ENCODE measurements at regions not wholly inside any gene's neighbourhood (a gene's known extent, or its start where the extent isn't known, plus 50 kb on each side); places are given as distances from the start of the nearest gene placed in this dataset.

DNA sequence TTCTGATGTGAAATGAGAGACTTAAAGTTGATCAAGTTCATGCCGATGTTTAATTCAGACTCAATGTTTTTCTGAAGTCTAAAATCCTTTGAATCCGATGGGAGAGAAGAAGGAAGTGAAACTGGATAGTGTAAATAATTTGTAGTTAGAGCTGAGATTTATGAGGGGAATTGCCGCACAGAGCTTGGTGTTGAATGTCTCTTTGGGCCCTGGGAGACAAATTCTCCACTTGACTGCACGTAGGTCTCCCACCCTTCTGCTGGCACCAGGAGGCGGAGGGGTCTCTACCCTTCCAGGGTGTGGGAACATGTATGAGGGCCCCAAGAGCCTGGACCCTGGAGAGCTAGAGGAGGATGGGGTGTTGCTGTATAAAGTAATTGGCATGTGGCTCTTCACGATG, 140.8 kb upstream of the SERP2 start:
- no peak overlapping the region for H3K9ac ChIP-seq (ENCODE audit: low read length)
- no peak overlapping the region for H3K27ac ChIP-seq (ENCODE audit: low read length)
- no peak overlapping the region for H3K4me2 ChIP-seq (ENCODE audit: low read depth, low read length, poor library complexity, severe bottlenecking)
- H3K36me3 ChIP-seq (ENCODE audit: insufficient read depth, low read length), result no peaks in the 10 kb centered on the region
- H3K9me3 ChIP-seq (ENCODE audit: low read length), result no peaks in the 10 kb centered on the region
- DNase-seq, result no peak
- no peaks in the 10 kb centered on the region for H3K79me2 ChIP-seq (ENCODE audit: low read length)
- H3K27me3 ChIP-seq (ENCODE audit: low read length), result 0 out of 2 replicates have a peak, but pooled peaks cover 2% of the 10 kb centered on the region
- H3K4me1 ChIP-seq (ENCODE audit: low read length), result no peaks in the 10 kb centered on the region
- H4K20me1 ChIP-seq (ENCODE audit: insufficient read depth, low read depth, low read length), result no peaks in the 10 kb centered on the region
- H2AFZ ChIP-seq (ENCODE audit: low read length), result no peak overlapping the region
- H3K4me3 ChIP-seq (ENCODE audit: low read length), result no peak overlapping the region
- H3K9me2 ChIP-seq (replicated peaks; ENCODE audit: insufficient read depth, low read length), result no peaks in the 10 kb centered on the region

DNA sequence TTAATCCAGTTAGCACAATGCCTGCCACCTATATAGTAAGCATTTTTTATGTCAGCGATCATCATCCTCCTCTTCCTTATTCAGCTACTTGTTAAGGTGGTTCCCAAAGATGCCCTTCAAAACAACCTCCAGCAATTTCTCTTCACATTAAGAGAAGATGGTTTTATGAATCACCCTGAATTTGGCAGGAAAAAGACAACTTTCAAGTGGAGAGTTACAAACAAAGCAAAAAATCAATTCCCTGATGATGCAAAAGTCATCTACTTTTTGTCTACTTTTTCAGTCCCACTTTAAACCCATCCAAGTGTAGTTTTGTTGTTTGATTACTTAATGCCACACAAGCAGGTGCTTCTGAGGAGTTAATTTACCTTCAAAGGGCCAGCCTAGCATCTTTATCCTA, 139.1 kb upstream of the SERP2 start:
- Histone ChIP-seq H3K9me2 (replicated peaks; ENCODE audit: insufficient read depth, low read length) (no peaks in the 10 kb centered on the region), H3K4me2 (ENCODE audit: low read depth, low read length, poor library complexity, severe bottlenecking) (no peak overlapping the region), H3K79me2 (ENCODE audit: low read length) (no peaks in the 10 kb centered on the region), H3K27ac (ENCODE audit: low read length) (no peak overlapping the region), H3K36me3 (ENCODE audit: insufficient read depth, low read length) (no peaks in the 10 kb centered on the region), H4K20me1 (ENCODE audit: insufficient read depth, low read depth, low read length) (no peaks in the 10 kb centered on the region), H3K4me3 (ENCODE audit: low read length) (no peak overlapping the region), H3K9me3 (ENCODE audit: low read length) (no peaks in the 10 kb centered on the region), H3K4me1 (ENCODE audit: low read length) (no peaks in the 10 kb centered on the region), H2AFZ (ENCODE audit: low read length) (no peak overlapping the region), H3K9ac (ENCODE audit: low read length) (no peak overlapping the region), H3K27me3 (ENCODE audit: low read length) (no peaks in the 10 kb centered on the region)
- DNase-seq, result no peak

DNA sequence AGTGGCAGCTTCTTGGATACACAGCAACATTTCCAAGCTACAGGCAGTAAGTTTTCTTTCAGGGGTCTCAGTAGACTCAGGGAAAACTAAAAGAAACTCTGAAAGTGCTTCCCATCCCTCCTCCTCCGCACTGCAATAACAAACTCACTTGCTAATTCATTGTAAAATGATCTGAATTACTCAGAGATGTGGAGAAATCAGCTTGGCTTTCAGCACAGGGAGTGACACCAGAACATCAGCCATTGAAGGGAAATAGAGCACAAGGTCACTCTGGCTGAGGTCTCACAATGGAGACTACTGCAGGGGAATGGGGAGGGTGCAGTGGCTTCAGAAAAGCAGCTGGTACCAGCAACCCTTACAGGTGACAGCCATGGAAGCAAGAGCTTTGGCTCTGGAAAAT, 137.3 kb upstream of the SERP2 start:
- no peak overlapping the region for H2AFZ ChIP-seq (ENCODE audit: low read length)
- no peaks in the 10 kb centered on the region for H3K27me3 ChIP-seq (ENCODE audit: low read length)
- H3K9me2 ChIP-seq (replicated peaks; ENCODE audit: insufficient read depth, low read length), result no peaks in the 10 kb centered on the region
- H3K4me2 ChIP-seq (ENCODE audit: low read depth, low read length, poor library complexity, severe bottlenecking), result no peak overlapping the region
- no peaks in the 10 kb centered on the region for H3K36me3 ChIP-seq (ENCODE audit: insufficient read depth, low read length)
- no peaks in the 10 kb centered on the region for H3K4me1 ChIP-seq (ENCODE audit: low read length)
- no peak overlapping the region for H3K9ac ChIP-seq (ENCODE audit: low read length)
- H4K20me1 ChIP-seq (ENCODE audit: insufficient read depth, low read depth, low read length), result no peaks in the 10 kb centered on the region
- no peak overlapping the region for H3K27ac ChIP-seq (ENCODE audit: low read length)
- no peak for DNase-seq
- no peaks in the 10 kb centered on the region for H3K9me3 ChIP-seq (ENCODE audit: low read length)
- no peak overlapping the region for H3K4me3 ChIP-seq (ENCODE audit: low read length)
- no peaks in the 10 kb centered on the region for H3K79me2 ChIP-seq (ENCODE audit: low read length)

DNA sequence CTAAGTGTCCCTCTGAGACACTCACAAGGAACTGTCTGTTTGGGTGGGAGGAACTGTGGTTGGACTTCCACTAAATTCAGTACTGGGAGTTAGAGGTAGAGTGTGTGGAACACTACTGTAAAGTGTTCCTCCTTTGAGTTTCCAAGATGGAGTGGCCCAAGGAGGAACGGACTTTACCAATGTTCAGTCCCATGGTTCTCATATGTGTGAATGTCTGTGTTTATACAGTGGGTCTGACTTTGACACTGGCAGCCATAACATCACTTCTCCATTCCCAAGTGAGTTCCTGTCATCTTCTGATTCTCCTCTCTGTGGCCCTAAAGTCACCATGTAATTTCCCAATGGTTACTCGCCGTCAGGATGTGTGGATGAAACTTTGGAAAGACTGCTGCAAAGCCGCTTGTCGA, 136.8 kb upstream of the SERP2 start:
- Histone ChIP-seq H3K9me2 (replicated peaks; ENCODE audit: insufficient read depth, low read length) (no peaks in the 10 kb centered on the region), H3K27ac (ENCODE audit: low read length) (no peak overlapping the region), H3K9me3 (ENCODE audit: low read length) (no peaks in the 10 kb centered on the region), H3K4me2 (ENCODE audit: low read depth, low read length, poor library complexity, severe bottlenecking) (no peak overlapping the region), H3K4me1 (ENCODE audit: low read length) (no peaks in the 10 kb centered on the region), H4K20me1 (ENCODE audit: insufficient read depth, low read depth, low read length) (no peaks in the 10 kb centered on the region), H3K27me3 (ENCODE audit: low read length) (no peaks in the 10 kb centered on the region), H3K79me2 (ENCODE audit: low read length) (no peaks in the 10 kb centered on the region), H2AFZ (ENCODE audit: low read length) (no peak overlapping the region), H3K36me3 (ENCODE audit: insufficient read depth, low read length) (no peaks in the 10 kb centered on the region), H3K9ac (ENCODE audit: low read length) (no peak overlapping the region), H3K4me3 (ENCODE audit: low read length) (no peak overlapping the region)
- DNase-seq, result no peak

DNA sequence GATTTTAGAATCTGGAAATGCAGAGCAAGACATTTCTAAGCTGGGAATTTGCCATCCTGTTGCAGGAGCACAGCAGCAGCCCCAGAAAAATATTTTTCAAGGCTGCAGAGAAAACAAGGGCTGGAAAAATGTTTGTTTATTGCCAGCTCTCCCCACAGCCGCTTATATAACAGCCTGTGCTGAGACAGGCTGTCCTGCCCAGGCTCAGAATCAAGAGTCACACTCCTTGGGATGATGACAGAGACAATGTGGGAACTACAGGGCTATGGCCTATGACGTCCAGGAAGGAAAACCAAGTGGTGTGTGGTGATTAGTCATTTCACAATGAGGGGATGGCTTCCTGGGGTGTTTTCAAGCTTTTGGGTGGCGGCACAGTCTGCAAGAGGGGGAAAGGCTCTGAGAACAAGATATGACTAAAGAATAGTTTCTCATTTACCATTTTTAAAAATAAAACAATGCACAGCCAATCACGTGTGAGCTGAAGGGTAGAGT, 136.3 kb upstream of the SERP2 start:
- H3K9me3 ChIP-seq (ENCODE audit: low read length), result no peaks in the 10 kb centered on the region
- no peak overlapping the region for H3K27ac ChIP-seq (ENCODE audit: low read length)
- no peak overlapping the region for H3K9ac ChIP-seq (ENCODE audit: low read length)
- no peak overlapping the region for H3K4me3 ChIP-seq (ENCODE audit: low read length)
- no peaks in the 10 kb centered on the region for H3K79me2 ChIP-seq (ENCODE audit: low read length)
- H4K20me1 ChIP-seq (ENCODE audit: insufficient read depth, low read depth, low read length), result no peaks in the 10 kb centered on the region
- H3K27me3 ChIP-seq (ENCODE audit: low read length), result no peaks in the 10 kb centered on the region
- no peak overlapping the region for H3K4me2 ChIP-seq (ENCODE audit: low read depth, low read length, poor library complexity, severe bottlenecking)
- H2AFZ ChIP-seq (ENCODE audit: low read length), result no peak overlapping the region
- H3K4me1 ChIP-seq (ENCODE audit: low read length), result no peaks in the 10 kb centered on the region
- H3K36me3 ChIP-seq (ENCODE audit: insufficient read depth, low read length), result no peaks in the 10 kb centered on the region
- no peak for DNase-seq
- H3K9me2 ChIP-seq (replicated peaks; ENCODE audit: insufficient read depth, low read length), result no peaks in the 10 kb centered on the region

DNA sequence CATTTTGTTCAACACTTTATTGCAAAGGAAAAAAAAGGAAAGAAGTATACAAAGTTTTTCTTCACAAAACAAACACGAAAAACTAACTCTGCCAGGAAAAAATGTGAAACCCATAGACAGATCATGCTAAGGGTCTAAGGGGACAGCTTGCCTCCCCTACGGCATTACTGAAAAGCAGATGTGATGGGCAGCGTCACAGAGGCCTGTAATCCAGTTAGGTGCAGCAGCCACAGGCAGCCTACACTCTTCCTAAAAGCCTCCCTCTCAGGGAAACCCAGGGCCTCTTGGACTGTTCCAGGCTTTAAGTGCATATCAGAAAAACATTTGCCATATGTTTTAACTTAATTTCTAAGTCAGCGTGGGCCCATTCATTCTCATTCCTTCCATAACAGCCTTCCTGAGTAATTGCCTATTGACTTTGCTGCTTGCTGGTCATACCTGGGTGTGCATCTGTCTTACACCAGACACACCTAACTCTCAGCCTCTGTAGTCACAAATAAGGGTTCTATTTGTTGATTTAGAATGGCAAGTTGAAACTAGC, 135.7 kb upstream of the SERP2 start:
- DNase-seq, result no peak
- H3K9ac ChIP-seq (ENCODE audit: low read length), result no peak overlapping the region
- H3K4me3 ChIP-seq (ENCODE audit: low read length), result no peak overlapping the region
- no peaks in the 10 kb centered on the region for H3K9me3 ChIP-seq (ENCODE audit: low read length)
- no peaks in the 10 kb centered on the region for H3K79me2 ChIP-seq (ENCODE audit: low read length)
- no peak overlapping the region for H3K27ac ChIP-seq (ENCODE audit: low read length)
- H2AFZ ChIP-seq (ENCODE audit: low read length), result no peak overlapping the region
- H3K4me2 ChIP-seq (ENCODE audit: low read depth, low read length, poor library complexity, severe bottlenecking), result no peak overlapping the region
- H3K36me3 ChIP-seq (ENCODE audit: insufficient read depth, low read length), result no peaks in the 10 kb centered on the region
- no peaks in the 10 kb centered on the region for H4K20me1 ChIP-seq (ENCODE audit: insufficient read depth, low read depth, low read length)
- H3K4me1 ChIP-seq (ENCODE audit: low read length), result peaks cover 2% of the 10 kb centered on the region; the same call in 1 of the 2 replicates
- no peaks in the 10 kb centered on the region for H3K9me2 ChIP-seq (replicated peaks; ENCODE audit: insufficient read depth, low read length)
- no peaks in the 10 kb centered on the region for H3K27me3 ChIP-seq (ENCODE audit: low read length)

DNA sequence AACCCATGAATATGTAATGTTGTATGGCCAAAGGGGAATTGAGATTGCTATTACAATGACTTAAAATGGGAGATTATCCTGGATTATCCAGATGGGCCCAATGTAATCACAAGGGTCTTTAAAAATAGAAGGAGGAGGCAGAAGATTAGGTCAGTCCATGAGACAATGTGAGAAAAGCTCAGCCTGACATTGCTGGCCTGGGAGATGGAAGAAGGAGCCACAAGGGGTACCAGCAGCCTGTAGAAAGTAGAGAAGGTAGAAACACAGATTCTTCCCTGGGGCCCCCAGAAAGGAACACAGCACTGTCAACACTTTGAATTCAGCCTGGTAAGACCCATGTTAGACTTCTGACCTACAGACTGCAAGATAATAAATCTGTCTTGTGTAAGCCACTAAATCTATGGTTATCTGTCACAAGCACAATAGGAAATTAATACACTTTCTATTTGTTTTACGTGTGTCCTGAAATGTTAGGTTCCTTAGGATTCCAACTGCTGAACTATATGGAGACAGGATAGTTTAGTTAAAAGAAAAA, 132.9 kb upstream of the SERP2 start:
- no peak overlapping the region for H3K27ac ChIP-seq (ENCODE audit: low read length)
- H3K4me3 ChIP-seq (ENCODE audit: low read length), result no peak overlapping the region
- no peak overlapping the region for H3K4me2 ChIP-seq (ENCODE audit: low read depth, low read length, poor library complexity, severe bottlenecking)
- peaks cover 4% of the 10 kb centered on the region; the same call in 1 of the 2 replicates for H3K4me1 ChIP-seq (ENCODE audit: low read length)
- H3K9ac ChIP-seq (ENCODE audit: low read length), result no peak overlapping the region
- H3K9me2 ChIP-seq (replicated peaks; ENCODE audit: insufficient read depth, low read length), result no peaks in the 10 kb centered on the region
- no peaks in the 10 kb centered on the region for H3K27me3 ChIP-seq (ENCODE audit: low read length)
- H2AFZ ChIP-seq (ENCODE audit: low read length), result no peak overlapping the region
- no peak for DNase-seq
- H4K20me1 ChIP-seq (ENCODE audit: insufficient read depth, low read depth, low read length), result no peaks in the 10 kb centered on the region
- no peaks in the 10 kb centered on the region for H3K36me3 ChIP-seq (ENCODE audit: insufficient read depth, low read length)
- no peaks in the 10 kb centered on the region for H3K9me3 ChIP-seq (ENCODE audit: low read length)
- H3K79me2 ChIP-seq (ENCODE audit: low read length), result no peaks in the 10 kb centered on the region

DNA sequence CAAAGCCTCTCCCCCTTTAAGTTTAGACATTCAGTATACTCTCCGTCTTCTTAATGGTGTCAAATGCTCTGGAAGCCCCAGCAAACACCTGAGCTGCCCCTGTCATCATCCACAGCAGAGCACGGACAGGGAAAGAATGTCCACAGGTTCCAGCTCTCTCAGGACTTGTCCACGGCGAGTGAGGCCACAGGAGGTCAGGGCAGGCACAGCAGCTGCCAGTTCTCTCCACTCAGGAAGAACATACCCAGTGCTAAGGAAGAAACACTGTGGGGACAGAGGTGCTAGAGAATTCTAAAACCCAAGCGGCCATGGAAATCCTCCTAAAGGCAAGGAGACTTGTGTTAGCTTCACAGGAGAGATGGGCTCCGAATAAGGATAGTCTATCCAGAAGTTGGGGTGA, 132.0 kb upstream of the SERP2 start:
- Histone ChIP-seq H2AFZ (ENCODE audit: low read length) (no peak overlapping the region), H3K9ac (ENCODE audit: low read length) (no peak overlapping the region), H3K27me3 (ENCODE audit: low read length) (no peaks in the 10 kb centered on the region), H3K27ac (ENCODE audit: low read length) (no peak overlapping the region), H3K79me2 (ENCODE audit: low read length) (no peaks in the 10 kb centered on the region), H3K9me2 (replicated peaks; ENCODE audit: insufficient read depth, low read length) (no peaks in the 10 kb centered on the region), H3K36me3 (ENCODE audit: insufficient read depth, low read length) (no peaks in the 10 kb centered on the region), H3K4me2 (ENCODE audit: low read depth, low read length, poor library complexity, severe bottlenecking) (no peak overlapping the region), H3K9me3 (ENCODE audit: low read length) (no peaks in the 10 kb centered on the region), H3K4me1 (ENCODE audit: low read length) (peaks cover 4% of the 10 kb centered on the region; the same call in 1 of the 2 replicates), H3K4me3 (ENCODE audit: low read length) (no peak overlapping the region), H4K20me1 (ENCODE audit: insufficient read depth, low read depth, low read length) (no peaks in the 10 kb centered on the region)
- DNase-seq, result no peak

Data from Karpas-422 (cell line).